RWPE2 (cell line): ENCODE measurements at regions not wholly inside any gene's neighbourhood (a gene's known extent, or its start where the extent isn't known, plus 50 kb on each side); places are given as distances from the start of the nearest gene placed in this dataset.

Source experiments
- ATAC-seq: fragments of 200-7000 bp; cut with Tn5 transposase; 3 replicates; pipeline ENCODE4 v1.9.1; 2021; ENCODE audit warnings: low read depth
- DNase-seq: peaks from one replicate; pipeline ENCODE4 v3.0.0-alpha.2; 2020; ENCODE audit warnings: low spot score
- H3K27ac ChIP-seq: fragments of 450-650 bp; 2 replicates; pipeline ENCODE4 v1.5.1; 2017; ENCODE audit warnings: mild to moderate bottlenecking; ENCODE audit not compliant: poor library complexity, severe bottlenecking
- H3K27me3 ChIP-seq: fragments of 250-450 bp; sonication (Bioruptor Pico); 2 replicates; pipeline ENCODE4 v1.5.1; 2021; ENCODE audit warnings: mild to moderate bottlenecking, moderate library complexity; ENCODE audit not compliant: insufficient read depth, poor library complexity, severe bottlenecking
- H3K36me3 ChIP-seq: fragments of 250-450 bp; sonication (Bioruptor Pico); 2 replicates; pipeline ENCODE4 v1.5.1; 2020; ENCODE audit warnings: low read depth, mild to moderate bottlenecking, moderate library complexity
- H3K4me1 ChIP-seq: fragments of 250-450 bp; sonication (Bioruptor Pico); 2 replicates; pipeline ENCODE4 v1.5.1; 2021; ENCODE audit warnings: mild to moderate bottlenecking, moderate library complexity; ENCODE audit not compliant: insufficient read depth, poor library complexity, severe bottlenecking
- H3K4me3 ChIP-seq: fragments of 250-450 bp; sonication (Bioruptor Pico); 2 replicates; pipeline ENCODE4 v1.5.1; 2021; ENCODE audit warnings: mild to moderate bottlenecking, moderate library complexity; ENCODE audit not compliant: severe bottlenecking
- H3K9me3 ChIP-seq: fragments of 250-450 bp; sonication (Bioruptor Pico); 2 replicates; pipeline ENCODE4 v1.5.1; 2021; ENCODE audit warnings: mild to moderate bottlenecking, moderate library complexity; ENCODE audit not compliant: severe bottlenecking
- CTCF ChIP-seq: fragments of 450-650 bp; IDR thresholded peaks from one replicate; pipeline ENCODE4 v1.5.1; 2017; ENCODE audit warnings: mild to moderate bottlenecking, moderate library complexity; ENCODE audit not compliant: poor library complexity, severe bottlenecking

GRCh38 chr1:182305861-182306260, 85.7 kb downstream of the GLUL start:
- TF ChIP-seq CTCF, result no peak
- no peak for ATAC-seq
- Histone ChIP-seq H3K9me3 (no peaks in the 10 kb centered on the region), H3K4me1 (no peaks in the 10 kb centered on the region), H3K27me3 (no peaks in the 10 kb centered on the region), H3K36me3 (no peaks in the 10 kb centered on the region), H3K27ac (no peak overlapping the region), H3K4me3 (no peak overlapping the region)
- DNase-seq, result no peak

- DNase-seq (no peak), ATAC-seq (no peak)
- Histone ChIP-seq H3K4me3 (no peak overlapping the region), H3K27me3 (no peaks in the 10 kb centered on the region), H3K36me3 (no peaks in the 10 kb centered on the region), H3K9me3 (no peaks in the 10 kb centered on the region), H3K4me1 (no peaks in the 10 kb centered on the region), H3K27ac (no peak overlapping the region)
- TF ChIP-seq CTCF, result no peak
Measured at GRCh38 chr1:182304627-182305026, 87.0 kb downstream of the GLUL start.

- no peak for TF ChIP-seq CTCF
- DNase-seq (no peak), ATAC-seq (no peak)
- no peak overlapping the region for H3K27ac ChIP-seq
- no peaks in the 10 kb centered on the region for H3K9me3 ChIP-seq
- H3K36me3 ChIP-seq, result no peaks in the 10 kb centered on the region
- no peaks in the 10 kb centered on the region for H3K27me3 ChIP-seq
- H3K4me3 ChIP-seq, result no peak overlapping the region
- no peaks in the 10 kb centered on the region for H3K4me1 ChIP-seq
Measured at GRCh38 chr1:182304218-182304617, 87.4 kb downstream of the GLUL start.

- no peak for DNase-seq
- TF ChIP-seq CTCF, result no peak
- H3K36me3 ChIP-seq, result no peaks in the 10 kb centered on the region
- H3K27ac ChIP-seq, result no peak overlapping the region
- no peaks in the 10 kb centered on the region for H3K4me1 ChIP-seq
- H3K9me3 ChIP-seq, result no peaks in the 10 kb centered on the region
- ATAC-seq, result no peak
- no peaks in the 10 kb centered on the region for H3K27me3 ChIP-seq
- no peak overlapping the region for H3K4me3 ChIP-seq
Measured at GRCh38 chr1:182303778-182304177, 87.8 kb downstream of the GLUL start.

GRCh38 chr1:182301467-182302198, 90.0 kb downstream of the GLUL start:
- H3K4me3 ChIP-seq, result no peak overlapping the region
- no peaks in the 10 kb centered on the region for H3K9me3 ChIP-seq
- H3K36me3 ChIP-seq, result no peaks in the 10 kb centered on the region
- no peaks in the 10 kb centered on the region for H3K27me3 ChIP-seq
- H3K4me1 ChIP-seq, result no peaks in the 10 kb centered on the region
- no peak overlapping the region for H3K27ac ChIP-seq
- 0 out of 3 replicates have a peak, but pooled peaks have one; percentile 12 for ATAC-seq
- no peak for DNase-seq
- TF ChIP-seq CTCF, result no peak
